HUES64 (cell line): ENCODE measurements at regions not wholly inside any gene's neighbourhood (a gene's known extent, or its start where the extent isn't known, plus 50 kb on each side); places are given as distances from the start of the nearest gene placed in this dataset.
"Not testable (repeated sequence)": the region's sequence is repeated elsewhere in the genome, so short reads cannot be mapped to it uniquely, and the experiment has no call there.

Experiments
- H3K27ac ChIP-seq: 2 replicates; pipeline ENCODE4 v1.7.0; 2013; ENCODE audit warnings: low read depth, low read length, inconsistent platforms
- H3K27me3 ChIP-seq: 2 replicates; pipeline ENCODE4 v1.6.1; 2013; ENCODE audit warnings: mild to moderate bottlenecking, low read length; ENCODE audit not compliant: insufficient read depth
- H3K36me3 ChIP-seq: 2 replicates; pipeline ENCODE4 v1.6.1; 2013; ENCODE audit warnings: mild to moderate bottlenecking, low read length; ENCODE audit not compliant: insufficient read depth
- H3K4me1 ChIP-seq: 2 replicates; pipeline ENCODE4 v1.6.1; 2013; ENCODE audit warnings: mild to moderate bottlenecking, low read length, moderate library complexity; ENCODE audit not compliant: insufficient read depth
- H3K4me3 ChIP-seq: 2 replicates; pipeline ENCODE4 v1.5.1; 2013; ENCODE audit warnings: mild to moderate bottlenecking, low read length, moderate library complexity
- H3K9ac ChIP-seq: 2 replicates; pipeline ENCODE4 v1.6.1; 2013; ENCODE audit warnings: mild to moderate bottlenecking, low read depth, low read length
- H3K9me3 ChIP-seq: 2 replicates; pipeline ENCODE4 v1.6.1; 2013; ENCODE audit warnings: low read depth, low read length; ENCODE audit not compliant: insufficient read depth
- WGBS: fragments of 150-250, 120-280 bp; methylation state at CpG from one replicate; pipeline ENCODE4 v1.1.7; 2013; ENCODE audit warnings: missing lambda C conversion rate; 5-methylcytosine and 5-hydroxymethylcytosine counted together

DNA sequence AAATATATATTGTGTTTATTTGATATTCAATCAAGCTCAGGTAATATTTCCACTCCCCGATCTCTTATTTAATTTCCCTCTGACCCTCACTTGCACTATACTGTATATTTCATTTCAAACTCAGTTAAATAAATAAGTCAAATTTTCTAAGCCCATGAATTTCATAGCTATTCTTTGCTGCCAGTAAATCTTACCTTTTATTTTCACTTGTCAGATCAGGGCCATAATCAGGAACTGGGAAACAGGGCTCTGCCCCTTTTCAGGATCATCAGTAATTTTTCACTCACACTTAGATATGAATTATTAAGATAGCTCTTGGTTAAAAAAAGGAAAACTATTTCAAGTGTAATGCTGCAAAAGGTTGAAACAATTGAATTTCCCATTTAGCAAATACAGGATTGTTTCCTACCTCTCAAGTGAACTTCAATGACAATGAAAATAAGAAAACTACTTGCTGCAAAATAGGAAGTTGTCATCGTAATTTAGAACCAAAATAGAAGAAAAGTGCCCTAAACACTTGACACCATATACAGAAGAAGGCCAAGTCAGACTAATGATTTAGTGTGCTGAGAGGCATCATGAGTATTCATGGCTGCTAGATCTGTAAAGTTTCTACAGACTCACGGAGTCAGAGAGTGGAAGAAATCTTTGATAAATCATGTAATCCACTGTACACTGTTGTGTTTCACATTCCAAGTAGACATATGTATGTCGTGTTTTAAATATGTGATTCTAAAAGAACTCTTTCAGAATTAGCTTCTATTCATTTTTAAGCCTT is 316.8 kb upstream of the CNTN5 start:
- Histone ChIP-seq H3K4me1 (no peaks in the 10 kb centered on the region), H3K27ac (no peak overlapping the region), H3K9ac (no peak overlapping the region), H3K27me3 (no peaks in the 10 kb centered on the region), H3K9me3 (no peaks in the 10 kb centered on the region), H3K36me3 (no peaks in the 10 kb centered on the region), H3K4me3 (no peak overlapping the region)
- WGBS, result 98% methylated on average over 3 of the region's 4 CpGs

DNA sequence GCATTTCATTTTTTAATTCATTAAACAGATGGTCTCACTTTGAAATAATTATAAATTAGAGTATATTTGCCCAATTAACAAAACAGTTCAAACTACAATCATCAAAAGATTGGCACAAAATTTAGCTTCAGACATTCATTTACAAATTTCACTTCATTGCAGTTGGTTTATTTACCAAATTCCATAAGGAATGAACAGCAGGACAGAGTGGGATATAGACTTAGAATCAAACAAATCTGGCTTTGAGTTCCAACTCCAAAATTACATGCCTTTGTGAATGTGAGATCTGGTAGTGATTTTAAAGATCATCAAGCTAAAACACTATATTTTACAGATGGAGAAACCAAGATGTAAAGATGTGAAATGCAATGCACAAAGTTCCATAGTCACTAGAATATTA is 310.7 kb upstream of the CNTN5 start:
- H3K27me3 ChIP-seq, result no peaks in the 10 kb centered on the region
- H3K9me3 ChIP-seq, result no peaks in the 10 kb centered on the region
- no peak overlapping the region for H3K27ac ChIP-seq
- no peaks in the 10 kb centered on the region for H3K4me1 ChIP-seq
- H3K9ac ChIP-seq, result no peak overlapping the region
- H3K4me3 ChIP-seq, result no peak overlapping the region
- no peaks in the 10 kb centered on the region for H3K36me3 ChIP-seq

DNA sequence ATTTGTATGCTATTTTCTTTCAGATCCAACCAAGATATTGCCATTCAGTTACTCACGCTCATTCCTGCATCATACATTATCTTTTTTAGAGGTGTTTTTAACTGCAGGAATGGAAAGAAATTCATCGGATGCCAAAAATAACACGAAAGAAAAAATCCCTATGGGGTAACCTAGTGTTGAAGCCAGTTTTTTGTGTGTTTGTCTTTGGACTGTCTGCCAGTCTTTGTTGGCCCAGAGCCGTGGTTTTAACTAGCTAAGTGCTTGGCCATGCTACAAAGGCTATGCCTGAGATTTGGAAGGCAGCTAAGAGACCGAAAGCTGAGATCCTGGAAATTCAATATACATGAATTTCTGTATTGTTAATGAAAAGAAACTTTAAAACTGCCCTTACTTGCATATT is 309.8 kb upstream of the CNTN5 start:
- Histone ChIP-seq H3K4me3 (no peak overlapping the region), H3K27me3 (no peaks in the 10 kb centered on the region), H3K4me1 (no peaks in the 10 kb centered on the region), H3K9me3 (no peaks in the 10 kb centered on the region), H3K36me3 (no peaks in the 10 kb centered on the region), H3K27ac (no peak overlapping the region), H3K9ac (no peak overlapping the region)
- 98% methylated on average over 4 of the region's 5 CpGs for WGBS

DNA sequence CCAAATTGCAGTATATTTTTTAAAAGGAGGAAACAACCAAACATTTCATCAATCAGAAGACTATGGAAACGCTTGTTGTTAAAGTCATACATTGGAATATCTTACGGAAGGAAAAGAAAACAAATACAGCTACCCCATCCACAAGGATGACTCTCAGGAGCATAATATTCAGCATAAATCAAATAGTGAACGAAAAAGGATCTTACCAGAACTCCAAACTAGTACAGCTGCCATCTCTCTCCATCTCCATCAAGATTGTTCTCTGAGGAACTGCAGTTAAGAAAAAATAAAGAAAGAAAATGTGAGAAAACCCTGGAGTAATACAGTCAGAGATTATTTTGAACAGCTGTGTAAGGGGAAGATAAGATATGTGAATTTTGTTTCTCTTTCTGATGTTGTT is 299.8 kb upstream of the CNTN5 start:
- 96% methylated on average over 3 of the region's 3 CpGs for WGBS
- H3K27me3 ChIP-seq, result no peaks in the 10 kb centered on the region
- no peaks in the 10 kb centered on the region for H3K4me1 ChIP-seq
- no peaks in the 10 kb centered on the region for H3K9me3 ChIP-seq
- no peak overlapping the region for H3K4me3 ChIP-seq
- no peaks in the 10 kb centered on the region for H3K36me3 ChIP-seq
- H3K9ac ChIP-seq, result no peak overlapping the region
- no peak overlapping the region for H3K27ac ChIP-seq

DNA sequence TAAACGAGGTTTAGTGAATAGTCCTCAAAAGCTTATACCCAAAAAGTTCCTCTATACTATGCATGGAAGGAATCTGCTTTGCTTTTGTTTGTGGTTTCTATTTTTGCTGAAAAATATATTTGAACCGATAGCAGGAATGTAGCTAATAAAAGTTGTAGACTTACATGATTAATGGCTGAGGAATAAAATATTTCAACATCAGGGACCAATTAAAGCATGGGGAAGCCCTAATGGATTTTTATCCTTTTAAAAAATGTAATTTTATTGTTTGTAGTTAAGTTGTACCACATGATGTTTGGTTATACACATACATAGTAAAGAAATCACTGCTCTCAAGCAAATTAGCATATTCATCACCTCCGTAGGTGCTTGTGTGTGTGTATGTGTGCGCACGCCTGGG is 295.3 kb upstream of the CNTN5 start:
- Histone ChIP-seq H3K4me1 (no peaks in the 10 kb centered on the region), H3K27me3 (no peaks in the 10 kb centered on the region), H3K9ac (no peak overlapping the region), H3K36me3 (no peaks in the 10 kb centered on the region), H3K9me3 (peaks cover 7% of the 10 kb centered on the region; the same call in 1 of the 2 replicates), H3K4me3 (no peak overlapping the region), H3K27ac (no peak overlapping the region)
- WGBS, result 94% methylated on average over 1 of the region's 5 CpGs

DNA sequence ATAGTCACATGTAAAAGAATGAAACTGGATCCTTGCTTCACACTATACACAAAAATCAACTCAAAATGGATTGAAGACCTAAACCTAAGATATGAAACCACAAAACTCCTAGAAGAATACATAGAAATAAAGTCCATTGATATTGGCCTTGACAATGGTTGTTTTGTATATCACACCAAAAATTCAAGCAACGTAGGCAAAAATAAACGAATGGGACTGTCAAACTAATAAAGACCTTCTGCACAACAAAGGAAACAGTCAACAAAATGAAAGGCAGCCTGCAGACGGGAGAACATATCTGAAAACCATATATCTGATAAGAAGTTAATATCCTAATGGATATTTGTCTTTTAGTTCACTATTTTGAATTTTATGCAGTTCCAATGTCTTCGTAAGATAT is 292.3 kb upstream of the CNTN5 start:
- no peaks in the 10 kb centered on the region for H3K4me1 ChIP-seq
- H3K36me3 ChIP-seq, result no peaks in the 10 kb centered on the region
- WGBS, result 98% methylated on average over 3 of the region's 4 CpGs
- H3K27me3 ChIP-seq, result no peaks in the 10 kb centered on the region
- no peak overlapping the region for H3K9ac ChIP-seq
- H3K27ac ChIP-seq, result no peak overlapping the region
- no peak overlapping the region for H3K4me3 ChIP-seq
- H3K9me3 ChIP-seq, result peaks cover 7% of the 10 kb centered on the region; the same call in 1 of the 2 replicates

DNA sequence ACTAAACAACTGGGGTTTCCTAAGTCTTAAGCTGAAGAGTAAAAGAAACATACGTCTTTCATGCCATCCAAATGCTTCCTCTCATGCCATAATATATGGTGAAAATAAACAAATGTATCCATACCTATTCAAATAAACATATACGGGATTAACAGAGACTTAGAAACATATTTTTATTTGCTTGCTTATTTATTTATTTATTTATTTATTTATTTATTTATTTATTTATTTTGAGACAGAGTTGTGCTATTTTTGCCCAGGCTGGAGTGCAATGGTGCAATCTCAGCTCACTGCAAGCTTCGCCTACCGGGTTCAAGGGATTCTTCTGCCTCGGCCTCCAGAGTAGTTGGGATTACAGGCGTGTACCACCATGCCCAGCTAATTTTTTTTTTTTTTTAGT is 291.6 kb upstream of the CNTN5 start:
- no peak overlapping the region for H3K27ac ChIP-seq
- H3K4me3 ChIP-seq, result no peak overlapping the region
- no peaks in the 10 kb centered on the region for H3K27me3 ChIP-seq
- H3K4me1 ChIP-seq, result no peaks in the 10 kb centered on the region; the same call in 1 of the 2 replicates
- H3K9ac ChIP-seq, result no peak overlapping the region
- WGBS, result 98% methylated on average over 5 of the region's 6 CpGs
- peaks cover 7% of the 10 kb centered on the region; the same call in 1 of the 2 replicates for H3K9me3 ChIP-seq
- no peaks in the 10 kb centered on the region for H3K36me3 ChIP-seq

DNA sequence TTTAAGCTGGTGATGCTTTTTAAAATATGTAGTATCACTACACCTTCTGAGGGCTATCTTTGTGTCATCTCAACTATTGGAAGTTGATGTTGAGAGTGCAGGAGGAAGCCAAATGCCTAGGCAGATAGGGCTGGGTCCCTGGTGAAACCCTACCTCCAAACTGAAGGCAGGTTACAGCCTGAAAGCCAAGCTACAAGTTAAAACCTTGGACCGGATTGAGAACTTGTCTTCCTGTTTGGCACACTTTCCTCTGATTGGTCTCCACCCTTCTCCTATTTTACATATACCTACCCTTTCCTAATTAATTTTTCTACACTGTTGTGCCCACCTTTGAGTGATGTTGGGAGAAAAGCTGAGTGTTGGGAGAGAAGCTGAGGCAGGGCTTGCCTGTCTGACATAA is 287.8 kb upstream of the CNTN5 start:
- no peak overlapping the region for H3K9ac ChIP-seq
- H3K36me3 ChIP-seq, result no peaks in the 10 kb centered on the region
- H3K27ac ChIP-seq, result no peak overlapping the region
- H3K27me3 ChIP-seq, result no peaks in the 10 kb centered on the region
- H3K4me3 ChIP-seq, result no peak overlapping the region
- H3K4me1 ChIP-seq, result no peaks in the 10 kb centered on the region; the same call in 1 of the 2 replicates
- H3K9me3 ChIP-seq, result no peaks in the 10 kb centered on the region
- WGBS, result 94% methylated on average over 1 of the region's 1 CpG

DNA sequence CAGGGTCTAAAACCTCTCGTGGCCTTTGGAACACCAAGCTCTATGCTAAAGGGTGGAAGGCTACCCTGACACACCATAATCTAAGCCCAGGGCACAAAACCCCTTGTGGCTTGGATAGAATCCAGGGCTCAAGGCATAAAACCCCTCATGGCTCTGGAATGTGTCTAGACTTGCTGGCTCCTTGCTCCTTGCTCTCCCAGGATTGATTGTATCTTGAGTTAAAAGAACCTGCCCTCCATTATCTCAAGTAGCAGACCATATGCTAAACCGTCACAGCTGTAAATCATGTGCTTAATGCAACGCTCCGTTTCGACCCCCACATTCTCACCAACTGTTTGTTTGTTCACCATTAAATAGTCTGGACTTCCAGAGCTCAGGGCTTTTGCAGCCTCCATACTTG is 287.4 kb upstream of the CNTN5 start:
- not testable (repeated sequence) for H3K27me3 ChIP-seq, H3K27ac ChIP-seq, H3K9ac ChIP-seq, H3K9me3 ChIP-seq, H3K4me1 ChIP-seq, H3K4me3 ChIP-seq, H3K36me3 ChIP-seq
- WGBS, result 94% methylated on average over 5 of the region's 5 CpGs

DNA sequence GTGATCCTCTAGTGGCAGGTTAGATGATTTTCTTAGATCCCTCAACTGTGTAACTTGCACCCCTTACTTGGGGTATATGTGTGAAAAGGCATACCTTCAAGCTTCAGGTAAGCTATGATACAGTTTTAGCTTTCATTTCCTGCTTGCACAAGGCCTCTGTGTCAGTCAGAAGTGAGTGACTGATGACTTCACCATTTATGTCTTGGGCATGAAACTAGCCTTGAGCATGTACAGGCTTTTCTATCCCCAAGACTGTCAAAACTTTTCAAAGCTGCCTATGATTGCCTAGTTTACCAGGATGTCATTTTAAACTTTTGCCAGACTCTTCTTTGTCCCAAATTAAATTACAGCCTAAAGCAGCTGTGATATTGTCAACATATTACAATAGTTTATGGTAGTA is 286.1 kb upstream of the CNTN5 start:
- Histone ChIP-seq H3K9me3 (no peaks in the 10 kb centered on the region), H3K27ac (no peak overlapping the region), H3K27me3 (no peaks in the 10 kb centered on the region), H3K4me1 (no peaks in the 10 kb centered on the region; the same call in 1 of the 2 replicates), H3K9ac (no peak overlapping the region), H3K4me3 (no peak overlapping the region), H3K36me3 (no peaks in the 10 kb centered on the region)

DNA sequence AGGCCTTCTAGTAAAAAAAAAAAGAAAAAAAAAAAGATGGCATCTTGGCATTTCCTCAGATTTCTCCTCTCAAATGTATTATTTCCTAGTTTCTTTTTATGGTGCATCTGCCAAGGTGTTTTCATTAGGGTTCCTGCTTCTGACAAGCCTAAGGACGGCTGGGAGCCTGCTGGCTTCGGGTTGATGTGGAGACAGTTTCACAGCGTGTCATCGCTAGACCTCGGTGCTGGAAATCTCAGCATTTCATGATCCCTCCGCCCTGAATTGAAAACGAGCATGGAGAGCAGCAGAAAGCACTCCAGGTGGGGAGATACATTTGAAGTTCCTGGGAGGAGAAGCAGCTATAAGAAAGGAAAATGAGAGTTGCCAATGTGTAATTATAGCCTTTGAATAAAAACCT is 283.9 kb upstream of the CNTN5 start:
- H3K36me3 ChIP-seq, result no peaks in the 10 kb centered on the region
- H3K4me1 ChIP-seq, result no peaks in the 10 kb centered on the region; the same call in 1 of the 2 replicates
- H3K9me3 ChIP-seq, result no peaks in the 10 kb centered on the region
- H3K4me3 ChIP-seq, result no peak overlapping the region
- H3K27ac ChIP-seq, result no peak overlapping the region
- whole genome bisulfite sequencing, result 87% methylated on average over 7 of the region's 7 CpGs
- no peak overlapping the region for H3K9ac ChIP-seq
- H3K27me3 ChIP-seq, result no peaks in the 10 kb centered on the region

DNA sequence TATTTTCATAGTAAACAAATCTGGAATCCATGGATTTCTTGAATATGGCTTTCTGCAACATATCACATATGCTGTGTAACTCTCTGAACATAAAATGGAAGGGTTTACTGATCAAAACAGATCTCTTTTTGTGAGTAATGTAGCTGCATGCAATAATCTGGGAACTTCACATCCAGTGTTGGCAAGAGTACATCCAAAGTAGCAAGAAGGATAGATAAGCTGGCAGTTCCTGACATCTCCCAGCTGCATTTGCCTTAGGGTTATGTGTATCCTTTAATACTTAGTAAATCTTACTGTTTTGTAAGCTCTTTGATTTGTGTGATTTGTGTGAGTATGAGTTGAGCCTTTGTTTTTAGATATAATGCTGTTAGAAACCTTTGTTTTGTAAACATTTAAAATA is 280.4 kb upstream of the CNTN5 start:
- Histone ChIP-seq H3K36me3 (no peaks in the 10 kb centered on the region), H3K4me3 (no peak overlapping the region), H3K4me1 (no peaks in the 10 kb centered on the region), H3K27me3 (no peaks in the 10 kb centered on the region), H3K9me3 (no peaks in the 10 kb centered on the region), H3K9ac (no peak overlapping the region), H3K27ac (no peak overlapping the region)
